ENCODE measurements at regions not wholly inside any gene's neighbourhood (a gene's known extent, or its start where the extent isn't known, plus 50 kb on each side); places are given as distances from the start of the nearest gene placed in this dataset.

- no peaks in the 10 kb centered on the region for H3K27me3 ChIP-seq (ENCODE audit: control insufficient read depth, low read length)
- peaks cover 4% of the 10 kb centered on the region; the same call in 1 of the 2 replicates for H3K9me3 ChIP-seq (ENCODE audit: control insufficient read depth, insufficient read depth, low read length)
- H3K9me2 ChIP-seq (replicated peaks; ENCODE audit: control insufficient read depth, low read length): no peaks in the 10 kb centered on the region
- H3K27ac ChIP-seq (ENCODE audit: low read depth, low read length): no peak overlapping the region
- no peaks in the 10 kb centered on the region for H4K20me1 ChIP-seq (ENCODE audit: control insufficient read depth, insufficient read depth, low read depth, low read length)
- no peaks in the 10 kb centered on the region for H3K36me3 ChIP-seq (ENCODE audit: control insufficient read depth, low read length)
- H3K4me3 ChIP-seq (ENCODE audit: low read length): no peak overlapping the region
- no peaks in the 10 kb centered on the region for H3K79me2 ChIP-seq (ENCODE audit: control insufficient read depth, low read length)
- H3F3A ChIP-seq (ENCODE audit: control insufficient read depth, insufficient read depth): no peaks in the 10 kb centered on the region
- TF ChIP-seq CTCF (IDR thresholded peaks at IDR 0.05; ENCODE audit: low read depth, low read length, poor library complexity, severe bottlenecking): no peak
- TF ChIP-seq EZH2phosphoT487 (IDR thresholded peaks at IDR 0.05; ENCODE audit: borderline replicate concordance, low read length): no peak
- H3K4me2 ChIP-seq (ENCODE audit: low read length): no peak overlapping the region
- no peaks in the 10 kb centered on the region for H3K4me1 ChIP-seq (ENCODE audit: control insufficient read depth, low read length)
Measured at GRCh38 chr18:37666451-37666850, 100.9 kb upstream of the CELF4 start.

GRCh38 chr18:37665346-37665745 lies 99.7 kb upstream of the CELF4 start:
- Histone ChIP-seq H3K27me3 (ENCODE audit: control insufficient read depth, low read length) (no peaks in the 10 kb centered on the region), H3F3A (ENCODE audit: control insufficient read depth, insufficient read depth) (no peaks in the 10 kb centered on the region), H3K4me3 (ENCODE audit: low read length) (no peak overlapping the region), H3K79me2 (ENCODE audit: control insufficient read depth, low read length) (no peaks in the 10 kb centered on the region), H3K36me3 (ENCODE audit: control insufficient read depth, low read length) (no peaks in the 10 kb centered on the region), H3K27ac (ENCODE audit: low read depth, low read length) (no peak overlapping the region), H3K4me2 (ENCODE audit: low read length) (no peak overlapping the region), H3K9me3 (ENCODE audit: control insufficient read depth, insufficient read depth, low read length) (no peaks in the 10 kb centered on the region), H3K9me2 (replicated peaks; ENCODE audit: control insufficient read depth, low read length) (no peaks in the 10 kb centered on the region), H3K4me1 (ENCODE audit: control insufficient read depth, low read length) (no peaks in the 10 kb centered on the region), H4K20me1 (ENCODE audit: control insufficient read depth, insufficient read depth, low read depth, low read length) (no peaks in the 10 kb centered on the region)
- TF ChIP-seq CTCF (IDR thresholded peaks at IDR 0.05; ENCODE audit: low read depth, low read length, poor library complexity, severe bottlenecking) (no peak), EZH2phosphoT487 (IDR thresholded peaks at IDR 0.05; ENCODE audit: borderline replicate concordance, low read length) (no peak)

GRCh38 chr18:37663446-37663845 lies 97.8 kb upstream of the CELF4 start:
- TF ChIP-seq CTCF (IDR thresholded peaks at IDR 0.05; ENCODE audit: low read depth, low read length, poor library complexity, severe bottlenecking): no peak
- TF ChIP-seq EZH2phosphoT487 (IDR thresholded peaks at IDR 0.05; ENCODE audit: borderline replicate concordance, low read length): no peak
- Histone ChIP-seq H3K79me2 (ENCODE audit: control insufficient read depth, low read length) (no peaks in the 10 kb centered on the region), H3K9me3 (ENCODE audit: control insufficient read depth, insufficient read depth, low read length) (no peaks in the 10 kb centered on the region), H4K20me1 (ENCODE audit: control insufficient read depth, insufficient read depth, low read depth, low read length) (no peaks in the 10 kb centered on the region), H3K4me2 (ENCODE audit: low read length) (no peak overlapping the region), H3K4me3 (ENCODE audit: low read length) (no peak overlapping the region), H3K27me3 (ENCODE audit: control insufficient read depth, low read length) (no peaks in the 10 kb centered on the region), H3K9me2 (replicated peaks; ENCODE audit: control insufficient read depth, low read length) (no peaks in the 10 kb centered on the region), H3K4me1 (ENCODE audit: control insufficient read depth, low read length) (no peaks in the 10 kb centered on the region), H3K36me3 (ENCODE audit: control insufficient read depth, low read length) (no peaks in the 10 kb centered on the region), H3F3A (ENCODE audit: control insufficient read depth, insufficient read depth) (no peaks in the 10 kb centered on the region), H3K27ac (ENCODE audit: low read depth, low read length) (no peak overlapping the region)

Measured in DOHH2 (cell line).